ENCODE measurements at regions not wholly inside any gene's neighbourhood (a gene's known extent, or its start where the extent isn't known, plus 50 kb on each side); places are given as distances from the start of the nearest gene placed in this dataset.

GRCh38 chr5:86371061-86371460 lies 246.7 kb upstream of the COX7C start (continued):
- TF ChIP-seq E2F8 (IDR thresholded peaks at IDR 0.05; ENCODE audit: low read depth, partially characterized antibody), result no peak
- TF ChIP-seq SMAD1 (IDR thresholded peaks at IDR 0.05; ENCODE audit: low read depth, partially characterized antibody), result no peak
- TF ChIP-seq ZNF207 (IDR thresholded peaks at IDR 0.05; ENCODE audit: borderline replicate concordance), result no peak
- no peak for TF ChIP-seq CTCF (IDR thresholded peaks at IDR 0.05 in 2 of 3, conservative IDR thresholded peaks at IDR 0.05 in 1 of 3; ENCODE audit: control insufficient read depth in 2 of 3, extremely low read depth in 1 of 3, insufficient read depth in 1 of 3, low read depth in 3 of 3, low read length in 3 of 3)

- no peak overlapping the region for H3K4me3 ChIP-seq
- ATAC-seq (no peak), FAIRE-seq (no peak), DNase-seq (ENCODE audit: low read depth, low spot score) (no peak)
- ChIA-PET POLR2A (interaction anchor here (0.6 kb wide), 1 partner anchor 17 kb away, joined by 3 read pairs; no protein-coding TSS in a partner anchor), RAD21 (ENCODE audit: unreplicated experiment) (no interaction called here), SMC1A (ENCODE audit: uncharacterized antibody, unreplicated experiment) (no interaction called here), CTCF (no interaction called here)
- 63% methylated on average over 3 of the region's 3 CpGs for WGBS (ENCODE audit: insufficient coverage, insufficient replicate concordance, low lambda C conversion rate, missing lambda C conversion rate)
- no peaks in the 10 kb centered on the region for H3K4me1 ChIP-seq (ENCODE audit: control insufficient read depth, insufficient read depth, low read length)
- no peaks in the 10 kb centered on the region for H4K20me1 ChIP-seq (ENCODE audit: control insufficient read depth, insufficient read depth)
- no peak overlapping the region for H3K27ac ChIP-seq (ENCODE audit: control insufficient read depth, insufficient read depth)
- H3K36me3 ChIP-seq (ENCODE audit: control insufficient read depth in 2 of 2, insufficient read depth in 2 of 2, low read length in 1 of 2), result no peaks in the 10 kb centered on the region
- H3K9ac ChIP-seq (ENCODE audit: control insufficient read depth, insufficient read depth, low read length), result no peak overlapping the region
- no peaks in the 10 kb centered on the region for H3K79me2 ChIP-seq (ENCODE audit: control insufficient read depth, insufficient read depth, low read length)
- H3K4me2 ChIP-seq (ENCODE audit: control insufficient read depth, insufficient read depth), result no peak overlapping the region
- no peaks in the 10 kb centered on the region for H3K9me3 ChIP-seq (replicated peaks; ENCODE audit: control insufficient read depth, insufficient read depth, low read length)
- H3K27me3 ChIP-seq (replicated peaks in 1 of 2; ENCODE audit: control insufficient read depth in 2 of 2, insufficient read depth in 2 of 2, low read length in 1 of 2), result no peaks in the 10 kb centered on the region
- no peak overlapping the region for H2AFZ ChIP-seq (ENCODE audit: control insufficient read depth, low read depth, low read length)
- TF ChIP-seq ZNF592 (IDR thresholded peaks at IDR 0.05), result no peak
- BruUV-seq (replicated peaks), result no TSS peak
- intact Hi-C loops (cut with micrococcal nuclease; ENCODE audit: unreplicated experiment) (no loop called here), in situ Hi-C loops (cut with MboI) (no loop called here)
Measured at GRCh38 chr5:86374611-86375010, 243.1 kb upstream of the COX7C start.
